SJSA1 (cell line): ENCODE measurements at regions not wholly inside any gene's neighbourhood (a gene's known extent, or its start where the extent isn't known, plus 50 kb on each side); places are given as distances from the start of the nearest gene placed in this dataset.
"Not testable (repeated sequence)": the region's sequence is repeated elsewhere in the genome, so short reads cannot be mapped to it uniquely, and the experiment has no call there.

Source experiments
- DNase-seq, 2 experiments: peaks; one replicate each; pipeline ENCODE4 v3.0.0-alpha.2; 2015 to 2020; ENCODE audit warnings: low spot score in 2 of 2, low read depth in 1 of 2
- H3K27ac ChIP-seq: fragments of 250-450 bp; sonication (Bioruptor Pico); 2 replicates; pipeline ENCODE4 v1.5.1; 2020; ENCODE audit warnings: mild to moderate bottlenecking, moderate library complexity
- H3K27me3 ChIP-seq: fragments of 250-450 bp; sonication (Bioruptor Pico); replicated peaks from 2 replicates; pipeline ENCODE4 v1.5.1; 2020; ENCODE audit warnings: mild to moderate bottlenecking, moderate library complexity
- H3K36me3 ChIP-seq: fragments of 250-450 bp; sonication (Bioruptor Pico); 2 replicates; pipeline ENCODE4 v1.5.1; 2020; ENCODE audit warnings: mild to moderate bottlenecking
- H3K4me1 ChIP-seq: fragments of 250-450 bp; sonication (Bioruptor Pico); replicated peaks from 2 replicates; pipeline ENCODE4 v1.6.1; 2021; ENCODE audit warnings: mild to moderate bottlenecking
- H3K4me3 ChIP-seq: fragments of 250-450 bp; sonication (Bioruptor Pico); 2 replicates; pipeline ENCODE4 v1.5.1; 2020; ENCODE audit warnings: mild to moderate bottlenecking
- H3K9me3 ChIP-seq: fragments of 250-450 bp; sonication (Bioruptor Pico); replicated peaks from 2 replicates; pipeline ENCODE4 v1.5.1; 2020; ENCODE audit warnings: mild to moderate bottlenecking

GRCh38 chr6:67165606-67166005, 1458.6 kb upstream of the EYS start:
- no peak overlapping the region for H3K27ac ChIP-seq
- DNase-seq = no peak
- peaks cover 3% of the 10 kb centered on the region; the same call in 1 of the 2 replicates for H3K9me3 ChIP-seq
- H3K36me3 ChIP-seq = no peaks in the 10 kb centered on the region
- H3K4me1 ChIP-seq = no peaks in the 10 kb centered on the region
- H3K4me3 ChIP-seq = no peak overlapping the region
- no peaks in the 10 kb centered on the region for H3K27me3 ChIP-seq

GRCh38 chr6:67160820-67161219, 1453.8 kb upstream of the EYS start:
- H3K36me3 ChIP-seq = no peaks in the 10 kb centered on the region
- DNase-seq = no peak
- H3K4me1 ChIP-seq = no peaks in the 10 kb centered on the region
- peaks cover 6% of the 10 kb centered on the region; the same call in 1 of the 2 replicates for H3K9me3 ChIP-seq
- H3K27me3 ChIP-seq = no peaks in the 10 kb centered on the region
- no peak overlapping the region for H3K4me3 ChIP-seq
- H3K27ac ChIP-seq = no peak overlapping the region

GRCh38 chr6:67141005-67141404, 1434.0 kb upstream of the EYS start:
- Histone ChIP-seq H3K27ac (no peak overlapping the region), H3K4me1 (no peaks in the 10 kb centered on the region), H3K4me3 (no peak overlapping the region), H3K36me3 (no peaks in the 10 kb centered on the region), H3K27me3 (no peaks in the 10 kb centered on the region), H3K9me3 (no peaks in the 10 kb centered on the region)
- DNase-seq = no peak

- Histone ChIP-seq H3K4me1 (no peaks in the 10 kb centered on the region), H3K9me3 (0 out of 2 replicates have a peak, but pooled peaks cover 4% of the 10 kb centered on the region), H3K27ac (no peak overlapping the region), H3K4me3 (no peak overlapping the region), H3K36me3 (no peaks in the 10 kb centered on the region), H3K27me3 (no peaks in the 10 kb centered on the region)
- no peak for DNase-seq
Observed at GRCh38 chr6:67133973-67134372, 1426.9 kb upstream of the EYS start.

- DNase-seq = no peak
- Histone ChIP-seq H3K27ac (no peak overlapping the region), H3K4me1 (no peaks in the 10 kb centered on the region), H3K9me3 (peaks cover 4% of the 10 kb centered on the region; the same call in 1 of the 2 replicates), H3K27me3 (no peaks in the 10 kb centered on the region), H3K4me3 (no peak overlapping the region), H3K36me3 (no peaks in the 10 kb centered on the region)
Observed at GRCh38 chr6:67131827-67132226, 1424.8 kb upstream of the EYS start.

GRCh38 chr6:67129780-67130179, 1422.8 kb upstream of the EYS start:
- Histone ChIP-seq H3K27me3 (no peaks in the 10 kb centered on the region), H3K36me3 (no peaks in the 10 kb centered on the region), H3K4me1 (no peaks in the 10 kb centered on the region), H3K9me3 (peaks cover 4% of the 10 kb centered on the region; the same call in 1 of the 2 replicates), H3K4me3 (no peak overlapping the region), H3K27ac (no peak overlapping the region)
- DNase-seq = no peak

GRCh38 chr6:67127041-67127440, 1420.0 kb upstream of the EYS start:
- no peak for DNase-seq
- Histone ChIP-seq H3K4me1 (no peaks in the 10 kb centered on the region), H3K27me3 (no peaks in the 10 kb centered on the region), H3K9me3 (peaks cover 4% of the 10 kb centered on the region), H3K27ac (no peak overlapping the region), H3K4me3 (no peak overlapping the region), H3K36me3 (no peaks in the 10 kb centered on the region)

- Histone ChIP-seq H3K36me3 (no peaks in the 10 kb centered on the region), H3K4me1 (no peaks in the 10 kb centered on the region), H3K9me3 (peaks cover 2% of the 10 kb centered on the region; the same call in 1 of the 2 replicates), H3K27ac (no peak overlapping the region), H3K27me3 (no peaks in the 10 kb centered on the region), H3K4me3 (no peak overlapping the region)
- no peak for DNase-seq
Observed at GRCh38 chr6:67121115-67121514, 1414.1 kb upstream of the EYS start.

GRCh38 chr6:67112120-67112519, 1405.1 kb upstream of the EYS start:
- Histone ChIP-seq H3K27ac (no peak overlapping the region), H3K4me1 (no peaks in the 10 kb centered on the region), H3K27me3 (no peaks in the 10 kb centered on the region), H3K36me3 (no peaks in the 10 kb centered on the region), H3K9me3 (no peaks in the 10 kb centered on the region; the same call in 1 of the 2 replicates), H3K4me3 (no peak overlapping the region)
- no peak for DNase-seq

GRCh38 chr6:67102743-67103142, 1395.7 kb upstream of the EYS start:
- DNase-seq = no peak
- Histone ChIP-seq H3K4me3 (no peak overlapping the region), H3K36me3 (no peaks in the 10 kb centered on the region), H3K9me3 (peaks cover 6% of the 10 kb centered on the region; the same call in 1 of the 2 replicates), H3K27me3 (no peaks in the 10 kb centered on the region), H3K27ac (no peak overlapping the region), H3K4me1 (no peaks in the 10 kb centered on the region)

GRCh38 chr6:67095618-67096226, 1388.7 kb upstream of the EYS start:
- not testable (repeated sequence) for DNase-seq, H3K36me3 ChIP-seq, H3K4me3 ChIP-seq, H3K9me3 ChIP-seq, H3K27ac ChIP-seq, H3K4me1 ChIP-seq, H3K27me3 ChIP-seq

- no peak for DNase-seq
- no peak overlapping the region for H3K4me3 ChIP-seq
- H3K27ac ChIP-seq = no peak overlapping the region
- H3K4me1 ChIP-seq = no peaks in the 10 kb centered on the region
- no peaks in the 10 kb centered on the region for H3K36me3 ChIP-seq
- no peaks in the 10 kb centered on the region for H3K9me3 ChIP-seq
- no peaks in the 10 kb centered on the region for H3K27me3 ChIP-seq
Observed at GRCh38 chr6:67094431-67094946, 1387.5 kb upstream of the EYS start.

- Histone ChIP-seq H3K4me1 (no peaks in the 10 kb centered on the region), H3K9me3 (no peaks in the 10 kb centered on the region), H3K27ac (no peak overlapping the region), H3K4me3 (no peak overlapping the region), H3K36me3 (no peaks in the 10 kb centered on the region), H3K27me3 (no peaks in the 10 kb centered on the region; the same call in 1 of the 2 replicates)
- DNase-seq = no peak
Observed at GRCh38 chr6:67073938-67074337, 1366.9 kb upstream of the EYS start.

- no peak overlapping the region for H3K4me3 ChIP-seq
- H3K4me1 ChIP-seq = no peaks in the 10 kb centered on the region
- no peak for DNase-seq
- no peaks in the 10 kb centered on the region for H3K9me3 ChIP-seq
- no peaks in the 10 kb centered on the region for H3K36me3 ChIP-seq
- H3K27me3 ChIP-seq = no peaks in the 10 kb centered on the region
- no peak overlapping the region for H3K27ac ChIP-seq
Observed at GRCh38 chr6:67068781-67069180, 1361.8 kb upstream of the EYS start.

- Histone ChIP-seq H3K9me3 (no peaks in the 10 kb centered on the region), H3K4me1 (no peaks in the 10 kb centered on the region), H3K4me3 (no peak overlapping the region), H3K27me3 (no peaks in the 10 kb centered on the region), H3K27ac (no peak overlapping the region), H3K36me3 (no peaks in the 10 kb centered on the region)
- no peak for DNase-seq
Observed at GRCh38 chr6:67064323-67064722, 1357.3 kb upstream of the EYS start.
